HG03354 (cell line): ENCODE measurements at regions not wholly inside any gene's neighbourhood (a gene's known extent, or its start where the extent isn't known, plus 50 kb on each side); places are given as distances from the start of the nearest gene placed in this dataset.
"Not testable (repeated sequence)": the region's sequence is repeated elsewhere in the genome, so short reads cannot be mapped to it uniquely, and the experiment has no call there.

Experiments
- ATAC-seq: cut with Tn5 transposase; IDR thresholded peaks from one replicate; pipeline ENCODE4 v1.9.1; 2021; ENCODE audit warnings: mild to moderate bottlenecking; ENCODE audit not compliant: unreplicated experiment, poor library complexity, severe bottlenecking

DNA sequence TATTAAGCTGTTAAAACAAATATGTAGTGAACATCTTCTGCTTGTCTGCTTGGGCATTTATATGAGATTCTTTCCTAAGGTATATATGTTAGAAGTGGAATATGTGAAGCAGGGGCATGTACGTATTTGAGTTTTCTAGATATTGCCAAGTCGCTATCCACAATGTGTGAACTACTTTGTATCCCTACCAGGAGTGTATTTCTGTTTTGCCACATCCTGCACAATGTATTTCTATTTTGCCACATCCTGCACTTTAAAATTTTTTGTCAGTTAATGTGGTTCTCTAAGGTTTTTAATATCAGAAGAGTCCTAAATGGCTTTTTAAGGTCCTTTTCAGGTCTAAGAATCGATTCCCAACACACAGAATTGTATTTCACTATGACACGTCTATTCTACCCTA, 141.7 kb upstream of the ATP5MC3 start:
- ATAC-seq: no peak

DNA sequence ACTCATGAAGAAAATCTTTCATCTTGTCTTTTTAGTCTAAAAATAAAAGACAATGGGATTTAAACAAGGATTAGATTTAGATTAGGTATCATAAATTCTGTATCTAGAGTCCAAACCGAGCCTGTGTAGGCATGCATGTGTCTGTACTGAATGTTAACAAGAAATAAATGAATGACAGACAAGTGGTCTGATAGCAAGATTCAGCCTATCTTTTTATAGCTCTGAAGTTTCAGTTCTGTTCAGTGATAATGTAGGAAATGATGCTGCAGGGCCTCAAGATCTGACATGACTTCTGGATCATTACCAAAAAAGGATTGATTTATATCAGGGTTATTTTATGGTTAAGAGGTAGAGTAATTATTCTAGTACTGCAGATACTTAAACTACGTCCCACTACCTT, 137.0 kb upstream of the ATP5MC3 start:
- ATAC-seq: peak; percentile 74

DNA sequence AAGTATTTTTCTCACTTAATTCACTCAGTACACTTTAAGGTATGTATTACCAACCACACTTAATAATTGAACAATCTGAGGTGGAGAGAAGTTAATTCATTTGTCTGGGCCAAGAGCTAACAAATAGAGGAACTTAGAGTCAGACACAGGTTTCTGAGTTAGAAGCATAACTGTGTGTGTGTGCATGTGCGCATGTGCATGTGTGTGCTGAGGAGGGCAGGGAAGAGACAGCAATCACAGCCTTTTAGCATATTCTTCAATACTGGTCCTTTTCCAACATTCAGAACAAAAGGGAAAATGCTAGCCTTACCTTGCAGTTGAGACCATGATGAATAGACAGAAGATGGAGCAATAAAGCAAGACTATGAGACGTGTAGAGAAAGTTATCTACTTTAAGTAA, 136.2 kb upstream of the ATP5MC3 start:
- ATAC-seq: no peak

DNA sequence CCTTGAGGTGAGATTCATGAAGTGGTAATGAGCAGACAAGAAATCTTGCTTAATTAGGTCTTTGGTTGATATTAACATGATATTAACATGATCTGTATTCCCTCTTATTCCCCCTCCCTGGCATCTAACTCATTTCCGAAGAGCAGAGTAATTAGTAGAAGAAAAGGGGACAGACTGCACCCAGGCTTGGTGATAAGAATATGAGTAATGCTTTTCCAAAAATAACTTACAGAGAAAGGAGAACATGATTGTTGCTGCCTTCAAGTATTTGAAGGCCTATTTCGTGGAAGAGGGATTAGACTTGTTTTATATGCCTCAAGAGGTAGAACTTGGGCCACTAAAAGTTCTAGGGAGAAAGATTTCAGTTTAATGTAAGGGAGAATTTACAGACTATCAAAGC, 130.6 kb upstream of the ATP5MC3 start:
- no peak for ATAC-seq

DNA sequence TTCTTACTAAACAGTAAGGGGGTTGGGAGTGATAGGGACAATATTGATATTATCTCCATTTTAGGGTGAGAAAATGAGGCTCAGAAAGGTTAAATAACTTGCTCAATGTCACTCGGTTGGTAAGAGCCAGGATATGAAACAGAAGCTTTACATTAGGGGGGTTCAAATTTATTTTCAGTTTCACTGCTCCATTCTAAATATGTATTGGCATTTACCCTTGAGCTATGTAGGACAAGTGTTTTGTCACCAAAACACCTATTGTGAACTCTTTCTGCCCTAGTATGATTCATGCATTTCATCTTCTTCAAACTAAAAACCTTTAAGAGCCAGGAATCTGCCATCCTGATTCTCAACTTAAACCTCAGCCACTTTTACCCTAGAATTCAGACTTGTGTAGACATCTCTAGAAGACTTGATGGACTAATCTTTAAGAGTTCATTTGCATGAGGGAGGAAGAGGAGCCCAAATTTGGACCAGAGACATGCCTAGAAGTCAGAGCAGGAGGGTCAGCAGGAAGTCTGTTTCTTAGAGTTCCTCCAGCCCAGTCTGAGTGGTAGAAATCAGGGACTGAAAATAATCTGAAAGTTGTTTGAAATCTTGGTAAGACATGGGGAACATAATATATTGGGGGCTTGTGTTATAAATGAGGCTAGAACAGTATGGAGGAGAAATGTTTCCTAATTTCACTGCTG, 129.4 kb upstream of the ATP5MC3 start:
- no peak for ATAC-seq

DNA sequence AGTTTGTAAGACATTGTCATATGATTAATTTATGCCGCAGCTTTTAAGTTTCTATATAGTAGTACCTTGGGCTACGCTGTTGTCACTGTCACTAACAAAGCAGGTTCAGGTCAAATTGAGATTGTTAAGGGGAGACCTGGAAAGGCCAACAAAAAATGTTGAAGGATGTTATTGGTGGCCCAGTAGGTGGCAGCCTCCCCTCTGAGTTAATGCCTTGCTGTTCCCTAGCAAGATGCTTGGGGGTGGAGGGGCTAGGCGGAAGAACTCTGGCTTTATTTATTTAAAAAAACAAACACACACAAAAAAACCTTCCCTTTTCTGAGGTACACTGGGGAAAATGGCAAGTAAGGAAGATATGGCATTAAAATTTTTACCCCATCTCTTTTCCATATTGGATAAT, 128.3 kb upstream of the ATP5MC3 start:
- peak; percentile 55 for ATAC-seq

DNA sequence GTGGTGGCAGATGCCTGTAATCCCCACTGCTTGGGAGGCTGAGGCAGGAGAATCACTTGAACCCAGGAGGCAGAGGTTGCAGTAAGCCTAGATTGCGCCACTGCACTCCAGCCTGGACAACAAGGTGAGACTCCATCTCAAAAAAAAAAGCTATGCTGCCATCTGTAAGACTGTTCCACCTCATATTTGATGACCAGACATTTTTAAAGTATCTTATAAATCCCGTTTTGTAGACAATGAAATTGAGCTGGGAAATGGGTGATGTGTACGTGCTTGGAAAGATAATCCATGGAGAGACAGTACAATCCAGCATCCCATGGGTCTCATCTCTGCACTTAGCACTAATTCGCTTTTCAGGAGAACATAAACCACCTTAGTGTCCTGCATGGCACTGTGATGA, 126.5 kb upstream of the ATP5MC3 start:
- no peak for ATAC-seq

DNA sequence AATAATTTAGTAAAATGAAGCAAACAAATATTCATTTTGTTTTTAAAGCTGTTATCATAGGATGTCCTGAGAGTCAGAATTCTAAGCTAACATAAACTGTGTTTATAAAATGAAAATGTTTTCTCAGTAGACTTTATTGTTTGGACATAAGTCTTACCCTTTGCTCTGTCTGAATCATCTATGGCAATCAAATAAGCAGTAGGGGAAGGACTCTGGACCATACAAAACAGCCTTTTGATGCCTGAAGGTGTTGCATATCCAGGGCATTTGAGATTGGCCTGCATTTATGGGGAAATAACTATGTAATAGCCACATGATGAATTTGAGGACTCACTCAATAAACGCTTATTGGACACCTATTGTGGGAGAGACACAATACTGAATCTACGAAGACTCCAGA, 123.0 kb upstream of the ATP5MC3 start:
- no peak for ATAC-seq

DNA sequence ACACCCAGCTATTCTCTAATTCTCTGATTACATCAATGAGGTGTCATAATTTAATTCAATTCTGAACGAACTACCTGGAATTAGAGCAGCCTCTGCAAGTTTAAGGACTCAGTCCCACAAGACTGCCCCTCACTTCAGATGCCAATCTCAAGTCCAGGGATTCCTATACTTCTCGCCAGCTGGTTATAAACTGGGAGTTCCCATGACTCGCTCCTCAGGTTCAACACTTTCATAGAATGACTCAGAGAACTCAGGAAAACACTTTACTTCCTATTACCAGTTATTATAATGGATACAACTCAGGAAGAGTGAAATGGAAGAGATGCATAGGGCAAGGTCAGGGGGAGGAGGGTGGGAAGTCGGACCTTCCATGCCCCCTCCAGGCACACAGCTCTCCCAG, 112.3 kb upstream of the ATP5MC3 start:
- no peak for ATAC-seq

DNA sequence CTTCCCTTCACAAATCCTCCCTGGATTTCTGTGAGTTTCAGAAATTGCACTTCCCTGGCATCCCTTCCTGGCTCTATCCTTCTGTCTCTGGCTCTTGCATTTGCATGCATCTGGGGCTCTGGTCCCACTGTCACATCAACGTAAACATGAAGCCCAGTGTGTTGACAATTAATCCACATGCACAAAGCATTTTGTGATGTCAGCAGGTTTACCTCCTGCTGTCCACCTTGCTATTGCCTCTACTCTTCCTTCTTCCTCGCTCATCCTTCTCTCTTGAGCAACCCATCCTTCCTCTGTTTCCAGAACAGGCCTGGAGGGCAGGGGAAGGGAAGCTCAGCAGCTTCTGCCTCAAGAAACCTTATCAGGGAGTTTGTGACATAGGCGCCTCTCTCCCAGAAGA, 111.7 kb upstream of the ATP5MC3 start:
- ATAC-seq: no peak

DNA sequence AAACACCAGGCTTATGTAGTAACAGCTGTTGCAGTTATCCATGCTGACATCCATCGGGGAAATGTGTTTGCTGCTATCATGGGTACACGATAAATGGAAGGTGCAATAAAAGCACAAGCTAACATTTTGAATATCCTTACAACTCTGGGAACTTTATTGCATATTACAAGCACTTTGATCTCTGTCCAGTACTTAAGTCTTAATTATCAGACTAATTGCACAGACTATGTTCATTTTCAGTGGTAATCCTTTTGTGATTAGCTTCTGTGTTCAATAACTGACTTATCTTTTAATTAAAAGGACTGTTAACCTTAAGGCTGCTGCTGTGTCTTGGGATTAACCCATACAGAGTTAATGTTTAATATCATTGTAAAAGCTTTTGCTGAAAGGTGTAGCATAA, 101.4 kb upstream of the ATP5MC3 start:
- no peak for ATAC-seq

DNA sequence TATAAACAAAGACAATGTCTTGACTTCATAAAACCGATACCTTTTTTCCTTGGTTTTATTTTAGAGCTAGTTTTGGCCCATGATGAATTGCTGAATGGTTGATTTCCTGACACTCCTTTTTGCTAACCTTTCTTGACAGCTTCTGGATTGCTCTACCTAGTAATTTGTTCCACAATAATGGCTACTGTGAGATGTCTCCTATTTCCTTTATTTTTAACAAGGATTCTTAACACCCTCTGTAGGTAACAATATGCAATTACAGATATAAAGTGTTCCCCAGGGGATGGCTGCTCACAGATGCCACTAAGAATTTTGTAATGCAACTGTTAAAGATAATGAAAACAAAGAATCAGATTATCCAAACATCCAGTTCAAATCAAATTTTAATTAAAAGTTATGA, 100.8 kb upstream of the ATP5MC3 start:
- ATAC-seq: peak; percentile 71

DNA sequence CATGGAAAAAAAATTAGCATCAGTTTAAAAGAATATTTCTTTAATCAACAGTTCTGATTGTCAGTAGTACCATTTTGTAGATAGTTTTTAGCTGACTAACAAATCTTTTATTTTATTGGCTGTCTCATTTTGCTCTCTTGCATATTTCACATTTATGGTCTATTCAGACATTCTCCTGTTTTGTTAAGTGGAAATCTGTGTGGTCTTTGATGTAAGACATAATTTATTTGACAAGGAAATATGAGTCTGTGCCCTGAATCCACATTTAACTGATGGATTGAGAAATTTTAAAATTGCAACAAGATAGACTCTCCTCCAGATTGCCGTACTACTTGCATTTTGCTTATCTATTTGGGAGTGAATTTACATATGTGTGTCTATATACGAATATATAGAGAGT, 96.3 kb upstream of the ATP5MC3 start:
- ATAC-seq: no peak

DNA sequence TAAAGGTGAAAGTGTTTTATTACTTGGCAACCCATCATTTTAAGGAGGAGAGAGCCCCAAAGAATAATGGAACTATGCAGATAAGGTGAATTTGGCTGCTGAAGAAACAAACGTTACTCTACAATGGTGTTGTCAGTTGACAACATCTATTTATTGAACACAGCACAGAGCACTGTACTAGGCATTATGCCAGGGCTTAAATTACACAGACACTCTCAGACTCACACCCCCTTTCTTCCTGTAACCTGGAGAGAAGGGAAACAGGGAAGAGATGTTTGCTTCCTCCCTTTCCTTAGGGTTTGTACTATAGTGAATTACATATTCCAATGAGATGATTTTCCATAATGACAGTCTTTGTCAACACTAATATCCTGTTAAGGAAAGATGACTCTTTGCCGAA, 94.0 kb upstream of the ATP5MC3 start:
- no peak for ATAC-seq

DNA sequence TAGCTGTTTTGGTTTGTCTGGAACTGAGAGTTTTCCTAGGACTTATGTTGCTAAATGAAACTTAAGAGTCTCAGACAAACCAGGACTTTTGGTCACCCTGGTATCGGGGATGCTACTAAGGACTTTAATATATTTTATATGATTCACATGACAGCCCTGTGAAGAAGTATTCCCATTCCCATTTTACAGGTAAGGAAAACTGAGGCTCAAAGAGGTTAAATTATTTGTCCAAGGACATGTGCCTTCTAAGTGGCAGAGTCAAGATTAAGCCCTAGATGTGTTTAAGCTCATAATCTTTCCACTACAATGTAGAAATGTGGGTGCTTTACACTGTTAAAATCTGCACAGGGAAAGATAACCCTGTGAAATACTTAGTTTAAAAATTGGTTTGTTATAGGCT, 77.7 kb upstream of the ATP5MC3 start:
- no peak for ATAC-seq

DNA sequence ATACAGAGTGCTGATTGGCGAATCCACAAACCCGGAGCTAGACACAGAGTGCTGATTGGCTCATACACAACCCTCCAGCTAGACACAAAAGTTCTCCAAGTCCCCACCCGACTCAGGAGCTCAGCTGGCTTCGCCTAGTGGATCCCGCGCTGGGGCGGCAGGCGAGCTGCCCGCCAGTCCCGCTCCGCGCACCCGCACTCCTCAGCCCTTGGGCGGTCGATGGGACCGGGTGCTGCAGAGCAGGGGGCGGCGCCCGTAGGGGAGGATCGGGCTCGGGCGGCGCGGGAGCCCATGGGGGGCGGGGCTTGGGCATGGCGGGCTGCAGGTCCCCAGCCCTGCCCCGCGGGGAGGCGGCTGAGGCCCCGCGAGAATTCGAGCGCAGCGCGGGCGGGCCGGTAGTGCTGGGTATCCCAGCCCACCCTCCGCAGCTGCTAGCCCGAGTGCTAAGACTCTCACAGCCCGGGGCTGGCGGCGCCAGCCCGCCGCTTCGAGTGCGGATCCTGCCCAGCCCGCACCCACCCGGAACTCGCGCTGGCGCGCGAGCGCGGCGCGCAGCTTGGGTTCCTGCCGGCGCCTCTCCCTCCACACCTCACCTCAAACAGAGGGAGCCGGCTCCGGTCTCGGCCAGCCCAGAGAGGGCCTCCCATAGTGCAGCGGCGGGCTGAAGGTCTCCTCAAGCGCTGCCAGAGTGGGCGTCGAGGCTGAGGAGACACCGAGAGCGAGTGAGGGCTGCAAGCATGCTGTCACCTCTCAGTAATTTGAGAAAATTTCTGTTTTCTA, 75.5 kb upstream of the ATP5MC3 start:
- no peak for ATAC-seq

DNA sequence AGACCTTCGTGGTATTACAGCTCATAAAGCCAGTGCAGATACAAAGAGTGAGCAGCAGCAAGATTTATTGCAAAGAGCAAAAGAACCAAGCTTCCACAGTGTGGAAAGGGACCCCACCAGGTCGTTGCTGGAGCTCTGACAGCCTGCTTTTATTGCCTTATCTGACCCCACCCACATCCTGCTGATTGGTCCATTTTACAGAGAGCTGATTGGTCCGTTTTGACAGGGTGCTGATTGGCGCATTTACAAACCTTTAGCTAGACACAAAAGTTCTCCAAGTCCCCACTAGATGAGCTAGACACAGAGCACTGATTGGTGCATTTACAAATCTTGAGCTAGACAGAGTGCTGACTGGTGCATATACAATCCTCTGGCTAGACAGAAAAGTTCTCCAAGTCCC, 74.9 kb upstream of the ATP5MC3 start:
- ATAC-seq: not testable (repeated sequence)

DNA sequence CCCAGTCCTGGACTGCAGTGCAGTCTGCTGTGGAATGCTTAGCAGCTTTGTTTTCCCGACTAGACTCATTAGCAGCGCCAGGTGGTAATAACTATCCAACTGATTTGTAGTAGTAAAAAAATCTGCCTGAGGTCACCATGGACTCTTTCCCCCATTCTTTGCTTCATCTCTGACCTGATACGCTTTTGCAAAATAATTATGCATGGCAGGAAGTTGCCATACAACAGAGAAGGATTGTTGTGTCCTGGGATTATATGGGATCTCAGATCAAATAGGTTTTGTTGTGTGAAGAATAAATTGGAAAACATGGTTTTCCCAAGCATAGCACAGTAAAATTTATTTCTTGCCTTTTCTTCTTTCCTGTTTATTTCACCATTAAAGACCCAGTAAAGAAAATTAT, 72.4 kb upstream of the ATP5MC3 start:
- no peak for ATAC-seq

DNA sequence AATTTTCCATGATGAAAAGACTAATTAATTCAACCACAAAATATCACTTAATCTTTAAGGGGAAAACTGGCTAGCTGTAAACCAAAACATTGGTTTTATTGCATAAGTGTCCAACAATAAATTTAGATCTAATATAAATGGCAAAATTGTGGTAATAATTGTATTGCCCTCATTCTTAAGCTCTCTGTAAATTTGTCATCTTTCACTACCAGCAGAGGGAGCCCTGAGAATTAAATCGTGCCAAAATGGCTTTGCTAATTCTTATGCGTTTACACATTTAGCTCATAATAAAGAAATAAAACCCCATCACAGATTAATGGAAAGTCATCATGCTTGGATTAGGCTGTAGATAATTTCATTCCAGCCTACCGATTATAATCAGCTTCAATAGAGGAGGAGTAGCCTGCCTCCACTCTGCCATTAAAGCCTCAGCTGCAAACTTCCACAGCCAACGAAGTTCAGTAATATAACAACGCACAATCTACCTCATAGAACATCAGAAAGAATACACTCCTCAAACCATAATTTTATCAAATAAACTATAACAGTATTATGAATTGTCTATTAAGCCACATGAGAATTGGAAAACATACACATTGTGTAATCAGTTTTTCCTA, 70.0 kb upstream of the ATP5MC3 start:
- ATAC-seq: no peak

DNA sequence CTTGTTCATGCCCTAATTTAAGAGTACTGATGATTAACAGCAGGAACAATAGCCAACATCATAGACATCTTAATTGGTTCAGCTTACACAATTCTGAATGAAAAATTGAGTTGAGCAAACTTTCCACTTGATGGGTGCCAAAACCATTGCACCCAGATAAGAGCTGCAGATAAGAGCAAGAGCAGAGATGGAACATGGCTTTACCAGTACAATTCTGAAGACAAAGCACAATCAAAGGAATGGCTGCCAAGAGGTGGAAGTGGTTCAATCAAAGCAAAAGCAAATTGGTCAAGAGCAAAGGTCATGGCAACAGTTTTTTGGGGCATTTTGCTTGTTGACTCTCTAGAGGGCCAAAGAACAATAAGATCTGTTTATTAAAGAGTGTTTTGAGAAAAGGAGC, 65.6 kb upstream of the ATP5MC3 start:
- ATAC-seq: no peak

DNA sequence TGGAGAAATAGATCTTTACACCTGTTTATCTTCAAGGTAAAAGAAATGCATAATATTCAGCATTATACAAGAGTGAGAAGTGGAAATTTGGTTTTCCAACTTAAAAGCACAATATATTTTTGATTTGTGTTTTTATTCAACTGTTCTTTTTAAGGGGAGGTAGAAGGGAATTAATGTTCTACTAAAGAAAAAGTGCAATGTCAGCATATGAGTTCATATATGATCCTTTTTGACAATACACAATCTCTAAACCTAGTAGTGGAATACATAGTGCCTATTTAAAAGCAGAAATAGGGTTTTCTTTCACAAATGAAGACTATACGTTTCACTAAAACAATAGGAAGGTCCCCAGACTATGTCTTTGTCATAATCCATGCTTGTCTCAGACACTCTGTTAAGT, 63.2 kb upstream of the ATP5MC3 start:
- ATAC-seq: no peak
